HL-60 (cell line): ENCODE measurements at regions not wholly inside any gene's neighbourhood (a gene's known extent, or its start where the extent isn't known, plus 50 kb on each side); places are given as distances from the start of the nearest gene placed in this dataset.
"Not testable (repeated sequence)": the region's sequence is repeated elsewhere in the genome, so short reads cannot be mapped to it uniquely, and the experiment has no call there.

Experiments
- DNase-seq, 2 experiments: peaks; one replicate each; pipeline ENCODE4 v3.0.0-alpha.2; 2010 to 2020; ENCODE audit warnings: low read depth in 1 of 2, low spot score in 1 of 2
- H3K27ac ChIP-seq: fragments of 250-450 bp; sonication (Bioruptor Pico); replicated peaks from 2 replicates; pipeline ENCODE4 v1.5.1; 2020; ENCODE audit warnings: mild to moderate bottlenecking, moderate library complexity
- H3K27me3 ChIP-seq: fragments of 250-450 bp; sonication (Bioruptor Pico); 2 replicates; pipeline ENCODE4 v1.5.1; 2021; ENCODE audit warnings: mild to moderate bottlenecking, moderate library complexity; ENCODE audit not compliant: insufficient read depth, poor library complexity, severe bottlenecking
- H3K4me3 ChIP-seq: replicated peaks from 2 replicates; pipeline ENCODE4 v1.5.1; 2011; ENCODE audit warnings: mild to moderate bottlenecking, control low read depth, low read length; ENCODE audit not compliant: insufficient read depth
- GABPA ChIP-seq: IDR thresholded peaks from 2 replicates; pipeline ENCODE4 v1.6.1; 2012; ENCODE audit warnings: low read depth
- POLR2AphosphoS5 ChIP-seq: IDR thresholded peaks from 2 replicates; pipeline ENCODE4 v1.6.1; 2012; ENCODE audit warnings: low read depth
- SPI1 ChIP-seq: IDR thresholded peaks from 2 replicates; pipeline ENCODE4 v1.6.1; 2012; ENCODE audit warnings: low read depth, mild to moderate bottlenecking, borderline replicate concordance
- TF ChIP-seq, protein P1 (sequence below): IDR thresholded peaks from one replicate; pipeline ENCODE4 v1.5.1; 2011; ENCODE audit warnings: low read length, control low read depth, inconsistent platforms; ENCODE audit not compliant: insufficient read depth
- TF ChIP-seq, protein P2 (sequence below): IDR thresholded peaks from 2 replicates; pipeline ENCODE4 v1.6.1; 2012; ENCODE audit warnings: low read depth; ENCODE audit not compliant: insufficient replicate concordance

GRCh38 chr4:123676071-123676889 lies 279.7 kb downstream of the SPRY1 start:
- TF ChIP-seq, protein P1, sequence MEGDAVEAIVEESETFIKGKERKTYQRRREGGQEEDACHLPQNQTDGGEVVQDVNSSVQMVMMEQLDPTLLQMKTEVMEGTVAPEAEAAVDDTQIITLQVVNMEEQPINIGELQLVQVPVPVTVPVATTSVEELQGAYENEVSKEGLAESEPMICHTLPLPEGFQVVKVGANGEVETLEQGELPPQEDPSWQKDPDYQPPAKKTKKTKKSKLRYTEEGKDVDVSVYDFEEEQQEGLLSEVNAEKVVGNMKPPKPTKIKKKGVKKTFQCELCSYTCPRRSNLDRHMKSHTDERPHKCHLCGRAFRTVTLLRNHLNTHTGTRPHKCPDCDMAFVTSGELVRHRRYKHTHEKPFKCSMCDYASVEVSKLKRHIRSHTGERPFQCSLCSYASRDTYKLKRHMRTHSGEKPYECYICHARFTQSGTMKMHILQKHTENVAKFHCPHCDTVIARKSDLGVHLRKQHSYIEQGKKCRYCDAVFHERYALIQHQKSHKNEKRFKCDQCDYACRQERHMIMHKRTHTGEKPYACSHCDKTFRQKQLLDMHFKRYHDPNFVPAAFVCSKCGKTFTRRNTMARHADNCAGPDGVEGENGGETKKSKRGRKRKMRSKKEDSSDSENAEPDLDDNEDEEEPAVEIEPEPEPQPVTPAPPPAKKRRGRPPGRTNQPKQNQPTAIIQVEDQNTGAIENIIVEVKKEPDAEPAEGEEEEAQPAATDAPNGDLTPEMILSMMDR: no peak
- TF ChIP-seq, protein P2, sequence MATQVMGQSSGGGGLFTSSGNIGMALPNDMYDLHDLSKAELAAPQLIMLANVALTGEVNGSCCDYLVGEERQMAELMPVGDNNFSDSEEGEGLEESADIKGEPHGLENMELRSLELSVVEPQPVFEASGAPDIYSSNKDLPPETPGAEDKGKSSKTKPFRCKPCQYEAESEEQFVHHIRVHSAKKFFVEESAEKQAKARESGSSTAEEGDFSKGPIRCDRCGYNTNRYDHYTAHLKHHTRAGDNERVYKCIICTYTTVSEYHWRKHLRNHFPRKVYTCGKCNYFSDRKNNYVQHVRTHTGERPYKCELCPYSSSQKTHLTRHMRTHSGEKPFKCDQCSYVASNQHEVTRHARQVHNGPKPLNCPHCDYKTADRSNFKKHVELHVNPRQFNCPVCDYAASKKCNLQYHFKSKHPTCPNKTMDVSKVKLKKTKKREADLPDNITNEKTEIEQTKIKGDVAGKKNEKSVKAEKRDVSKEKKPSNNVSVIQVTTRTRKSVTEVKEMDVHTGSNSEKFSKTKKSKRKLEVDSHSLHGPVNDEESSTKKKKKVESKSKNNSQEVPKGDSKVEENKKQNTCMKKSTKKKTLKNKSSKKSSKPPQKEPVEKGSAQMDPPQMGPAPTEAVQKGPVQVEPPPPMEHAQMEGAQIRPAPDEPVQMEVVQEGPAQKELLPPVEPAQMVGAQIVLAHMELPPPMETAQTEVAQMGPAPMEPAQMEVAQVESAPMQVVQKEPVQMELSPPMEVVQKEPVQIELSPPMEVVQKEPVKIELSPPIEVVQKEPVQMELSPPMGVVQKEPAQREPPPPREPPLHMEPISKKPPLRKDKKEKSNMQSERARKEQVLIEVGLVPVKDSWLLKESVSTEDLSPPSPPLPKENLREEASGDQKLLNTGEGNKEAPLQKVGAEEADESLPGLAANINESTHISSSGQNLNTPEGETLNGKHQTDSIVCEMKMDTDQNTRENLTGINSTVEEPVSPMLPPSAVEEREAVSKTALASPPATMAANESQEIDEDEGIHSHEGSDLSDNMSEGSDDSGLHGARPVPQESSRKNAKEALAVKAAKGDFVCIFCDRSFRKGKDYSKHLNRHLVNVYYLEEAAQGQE: no peak
- Histone ChIP-seq H3K27ac (no peak overlapping the region), H3K4me3 (no peak overlapping the region), H3K27me3 (no peaks in the 10 kb centered on the region)
- DNase-seq: no peak

- no peak for DNase-seq
- Histone ChIP-seq H3K27me3 (no peaks in the 10 kb centered on the region), H3K4me3 (no peak overlapping the region), H3K27ac (no peak overlapping the region)
- TF ChIP-seq, protein P2: no peak
- no peak for TF ChIP-seq POLR2AphosphoS5
- TF ChIP-seq SPI1: no peak
Observed at GRCh38 chr4:123676890-123677229, 280.3 kb downstream of the SPRY1 start.

GRCh38 chr4:123682931-123683330 lies 286.3 kb downstream of the SPRY1 start:
- Histone ChIP-seq H3K4me3 (no peak overlapping the region), H3K27ac (no peak overlapping the region), H3K27me3 (no peaks in the 10 kb centered on the region)
- TF ChIP-seq SPI1: no peak
- TF ChIP-seq, protein P1: no peak
- TF ChIP-seq GABPA: no peak
- TF ChIP-seq POLR2AphosphoS5: no peak
- TF ChIP-seq, protein P2: no peak
- no peak for DNase-seq

GRCh38 chr4:123684937-123685336 lies 288.3 kb downstream of the SPRY1 start:
- H3K27ac ChIP-seq, H3K27me3 ChIP-seq, DNase-seq, H3K4me3 ChIP-seq: not testable (repeated sequence)

- DNase-seq, H3K27me3 ChIP-seq, H3K27ac ChIP-seq, H3K4me3 ChIP-seq: not testable (repeated sequence)
Observed at GRCh38 chr4:123695531-123695930, 298.9 kb downstream of the SPRY1 start.
